ENCODE measurements at regions not wholly inside any gene's neighbourhood (a gene's known extent, or its start where the extent isn't known, plus 50 kb on each side); places are given as distances from the start of the nearest gene placed in this dataset.

DNA sequence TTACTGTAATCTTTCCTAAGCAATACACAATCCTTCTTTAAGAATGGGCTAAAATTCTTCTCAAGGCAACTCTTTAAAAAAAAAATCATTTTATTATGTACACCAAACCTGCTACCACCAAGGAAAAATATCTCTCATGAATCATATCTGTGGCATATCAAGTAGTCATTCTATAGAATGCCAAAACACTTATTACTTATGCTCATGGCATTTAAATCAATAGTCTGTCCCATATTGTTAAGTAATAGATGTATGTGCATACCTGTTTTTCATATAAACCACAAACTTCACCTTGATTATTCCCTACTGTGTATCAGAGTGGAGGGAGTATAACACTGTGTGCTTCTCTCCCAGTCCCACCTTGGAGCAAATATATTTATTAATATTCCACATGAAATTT, 95.8 kb upstream of the SETBP1 start:
- TF ChIP-seq, protein P1, sequence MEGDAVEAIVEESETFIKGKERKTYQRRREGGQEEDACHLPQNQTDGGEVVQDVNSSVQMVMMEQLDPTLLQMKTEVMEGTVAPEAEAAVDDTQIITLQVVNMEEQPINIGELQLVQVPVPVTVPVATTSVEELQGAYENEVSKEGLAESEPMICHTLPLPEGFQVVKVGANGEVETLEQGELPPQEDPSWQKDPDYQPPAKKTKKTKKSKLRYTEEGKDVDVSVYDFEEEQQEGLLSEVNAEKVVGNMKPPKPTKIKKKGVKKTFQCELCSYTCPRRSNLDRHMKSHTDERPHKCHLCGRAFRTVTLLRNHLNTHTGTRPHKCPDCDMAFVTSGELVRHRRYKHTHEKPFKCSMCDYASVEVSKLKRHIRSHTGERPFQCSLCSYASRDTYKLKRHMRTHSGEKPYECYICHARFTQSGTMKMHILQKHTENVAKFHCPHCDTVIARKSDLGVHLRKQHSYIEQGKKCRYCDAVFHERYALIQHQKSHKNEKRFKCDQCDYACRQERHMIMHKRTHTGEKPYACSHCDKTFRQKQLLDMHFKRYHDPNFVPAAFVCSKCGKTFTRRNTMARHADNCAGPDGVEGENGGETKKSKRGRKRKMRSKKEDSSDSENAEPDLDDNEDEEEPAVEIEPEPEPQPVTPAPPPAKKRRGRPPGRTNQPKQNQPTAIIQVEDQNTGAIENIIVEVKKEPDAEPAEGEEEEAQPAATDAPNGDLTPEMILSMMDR (IDR thresholded peaks at IDR 0.05) = no peak
- TF ChIP-seq EP300 (IDR thresholded peaks at IDR 0.05) = no peak
- no peak for TF ChIP-seq POLR2A (IDR thresholded peaks at IDR 0.05)
